GM21367 (cell line): ENCODE measurements at regions not wholly inside any gene's neighbourhood (a gene's known extent, or its start where the extent isn't known, plus 50 kb on each side); places are given as distances from the start of the nearest gene placed in this dataset.

Experiments used
- ATAC-seq: cut with Tn5 transposase; IDR thresholded peaks from one replicate; pipeline ENCODE4 v1.9.1; 2021; ENCODE audit not compliant: unreplicated experiment

DNA sequence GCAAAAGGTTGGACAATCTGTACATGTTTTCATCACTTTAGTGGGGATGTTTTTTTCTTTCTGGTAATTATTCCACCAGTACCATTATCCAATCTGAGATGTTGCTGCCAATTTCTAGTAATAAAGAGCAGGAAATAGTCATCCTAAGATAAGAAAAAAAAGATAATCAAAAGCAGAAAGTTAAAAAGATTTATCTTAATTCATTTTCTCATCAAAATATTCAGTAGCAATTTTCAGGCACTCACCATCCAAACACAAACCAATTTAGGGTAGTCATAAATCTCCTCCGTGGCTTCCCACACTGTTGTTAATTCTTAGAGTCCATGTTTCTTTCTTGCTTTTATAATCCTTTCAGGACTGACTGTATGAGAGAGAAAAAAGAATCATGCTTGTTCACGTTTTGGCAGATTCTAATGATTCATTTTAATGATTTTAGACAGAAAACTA, 263.7 kb upstream of the UGT8 start:
- no peak for ATAC-seq

DNA sequence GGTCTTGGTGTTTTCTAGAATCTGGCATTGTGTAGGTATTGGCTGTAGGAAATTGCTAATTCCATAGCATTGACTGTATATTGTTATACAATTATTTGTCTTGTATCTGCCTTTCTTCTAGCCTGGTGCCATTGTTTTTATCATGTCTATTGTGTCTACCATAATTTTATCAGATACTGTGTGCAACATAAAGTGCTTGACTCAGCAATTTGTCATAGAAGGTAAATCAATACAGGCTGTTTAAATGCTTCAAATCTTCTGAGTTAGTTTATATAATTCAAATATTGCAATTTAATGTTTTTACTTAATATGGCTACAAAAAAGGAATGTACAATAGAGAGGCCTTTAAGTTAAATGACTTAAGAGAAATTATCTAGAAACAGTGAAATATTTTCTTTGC, 263.3 kb upstream of the UGT8 start:
- no peak for ATAC-seq

DNA sequence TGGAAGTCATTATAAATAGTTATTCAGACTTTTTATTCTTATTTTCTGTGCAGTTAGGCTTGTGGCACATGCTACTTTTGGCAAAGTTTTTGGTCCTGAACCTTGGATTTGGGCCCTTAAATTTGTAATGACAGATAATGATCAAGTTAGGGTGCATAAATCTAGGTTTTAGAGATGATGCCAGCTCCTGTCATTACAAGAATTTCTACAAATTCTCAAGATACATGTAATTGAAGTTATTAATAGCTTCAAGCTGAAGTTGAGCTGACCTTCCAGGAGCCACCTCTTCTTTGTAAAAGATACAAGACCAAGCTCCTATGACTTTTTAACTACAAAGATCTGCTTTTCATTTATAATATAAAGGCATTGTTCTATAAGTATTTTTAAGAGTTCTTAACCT, 255.6 kb upstream of the UGT8 start:
- no peak for ATAC-seq

- no peak for ATAC-seq
Measured at GRCh38 chr4:114349543-114350175, 248.9 kb upstream of the UGT8 start.

DNA sequence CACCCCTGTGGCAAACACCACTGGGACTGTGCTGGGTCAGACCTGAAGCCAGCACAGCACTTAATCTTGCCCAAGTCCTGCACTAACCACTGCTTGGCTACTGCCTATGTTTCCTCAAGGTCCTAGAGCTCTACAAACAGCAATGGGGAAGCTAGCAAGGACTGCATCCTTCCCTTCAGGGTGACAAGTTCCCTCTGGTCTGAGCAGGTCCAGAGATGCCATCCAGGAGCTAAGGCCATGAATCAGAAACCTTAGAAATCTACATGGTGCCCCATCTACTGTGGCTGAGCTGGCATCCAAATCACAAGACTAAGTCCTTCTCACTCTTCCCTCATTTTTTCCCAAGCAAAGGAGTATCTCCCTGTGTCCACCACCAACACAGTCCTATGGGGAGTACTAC, 239.7 kb upstream of the UGT8 start:
- no peak for ATAC-seq

GRCh38 chr4:114361249-114361648, 237.4 kb upstream of the UGT8 start:
- no peak for ATAC-seq

DNA sequence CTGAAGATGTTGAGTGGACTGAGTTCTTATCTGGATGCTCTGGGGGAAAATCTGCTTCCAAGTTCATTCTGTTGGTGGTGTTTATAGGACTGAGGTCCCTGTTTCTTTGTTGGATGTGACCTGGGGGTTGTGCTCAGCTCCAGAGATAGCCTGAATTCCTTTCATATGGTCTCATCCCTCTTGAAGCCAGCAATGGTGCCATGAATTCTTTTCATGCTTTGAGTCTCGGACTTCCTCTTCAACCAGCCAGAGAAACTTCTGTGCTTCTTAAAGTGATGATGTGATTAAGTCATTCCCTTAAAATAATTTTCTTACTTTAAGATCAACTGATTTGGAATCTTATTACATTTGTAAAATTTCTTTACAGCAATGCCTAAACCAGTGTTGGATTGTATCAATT, 233.8 kb upstream of the UGT8 start:
- ATAC-seq = no peak

DNA sequence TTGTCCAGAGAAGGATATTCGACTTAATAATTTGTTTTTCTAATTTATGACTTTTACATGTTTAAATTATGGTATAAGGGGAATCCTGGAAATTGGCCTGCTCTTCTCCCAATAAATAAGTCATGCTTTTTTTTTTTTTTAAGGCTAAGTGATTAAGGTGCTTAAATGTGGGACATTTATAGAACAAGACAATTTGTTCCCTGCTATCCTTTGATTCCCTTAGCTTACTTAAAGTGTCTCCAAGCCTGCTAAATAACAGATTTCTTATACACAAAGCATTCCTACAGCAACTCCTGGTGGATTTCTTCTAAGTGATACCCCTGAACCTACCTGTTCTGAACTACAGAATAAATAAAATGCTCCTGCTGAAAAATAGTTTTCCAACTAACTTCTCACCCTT, 233.0 kb upstream of the UGT8 start:
- no peak for ATAC-seq

DNA sequence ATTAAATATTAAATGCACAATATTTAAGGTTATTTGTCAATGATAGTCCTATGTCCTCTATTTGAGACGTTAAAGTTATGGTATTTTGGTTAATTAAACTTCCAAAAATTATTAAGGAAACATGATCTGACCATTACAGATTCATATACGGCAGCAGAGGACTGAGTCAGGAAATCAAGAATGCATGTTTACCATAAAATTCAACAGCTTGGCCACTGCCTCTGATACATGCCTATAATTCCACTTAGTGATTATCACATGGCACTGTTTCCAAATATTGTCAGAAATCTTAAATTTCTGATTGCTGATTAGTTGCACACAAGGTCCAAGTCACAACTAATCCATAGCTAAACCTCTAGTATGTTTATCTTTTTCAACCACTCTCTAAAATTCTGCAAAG, 232.2 kb upstream of the UGT8 start:
- no peak for ATAC-seq

DNA sequence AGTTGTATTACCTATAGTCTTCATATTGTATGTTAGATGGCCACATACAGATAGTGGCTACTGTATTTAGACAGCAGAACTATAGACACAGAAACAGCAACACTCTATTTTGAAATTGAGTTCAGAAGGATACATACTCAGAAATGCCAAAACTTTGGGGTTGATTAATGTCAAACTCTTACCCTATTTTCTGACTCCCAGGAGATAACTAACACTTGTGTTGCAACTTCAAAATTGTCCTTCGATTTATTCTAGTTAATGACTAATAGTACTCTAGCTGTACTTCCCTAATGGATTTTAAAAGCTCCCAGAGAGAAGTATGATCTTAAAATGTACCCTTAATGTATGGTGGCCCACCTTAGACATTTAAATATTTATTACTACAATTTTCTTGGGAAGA, 229.9 kb upstream of the UGT8 start:
- no peak for ATAC-seq

DNA sequence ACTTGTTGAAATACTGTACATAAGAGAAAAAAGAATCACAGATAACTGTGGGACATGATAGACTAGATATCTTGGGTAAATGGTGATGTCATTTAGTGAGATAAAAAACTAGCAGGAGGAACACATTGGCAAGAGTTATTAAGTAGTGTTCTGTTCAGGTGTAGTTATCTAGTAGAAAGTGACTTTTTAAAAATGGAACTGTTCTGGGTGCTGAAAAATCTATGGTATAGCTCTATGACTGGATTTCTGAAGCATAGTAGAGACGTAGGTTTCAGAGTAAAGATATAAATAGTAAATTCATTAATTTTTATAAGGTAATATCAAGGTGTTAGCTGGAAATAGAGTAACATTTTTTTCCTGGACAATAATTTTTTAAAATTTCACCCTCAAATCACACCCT, 225.1 kb upstream of the UGT8 start:
- ATAC-seq = no peak

GRCh38 chr4:114378305-114378903, 220.2 kb upstream of the UGT8 start:
- ATAC-seq = no peak

- no peak for ATAC-seq
Measured at GRCh38 chr4:114383067-114383466, 215.5 kb upstream of the UGT8 start.

DNA sequence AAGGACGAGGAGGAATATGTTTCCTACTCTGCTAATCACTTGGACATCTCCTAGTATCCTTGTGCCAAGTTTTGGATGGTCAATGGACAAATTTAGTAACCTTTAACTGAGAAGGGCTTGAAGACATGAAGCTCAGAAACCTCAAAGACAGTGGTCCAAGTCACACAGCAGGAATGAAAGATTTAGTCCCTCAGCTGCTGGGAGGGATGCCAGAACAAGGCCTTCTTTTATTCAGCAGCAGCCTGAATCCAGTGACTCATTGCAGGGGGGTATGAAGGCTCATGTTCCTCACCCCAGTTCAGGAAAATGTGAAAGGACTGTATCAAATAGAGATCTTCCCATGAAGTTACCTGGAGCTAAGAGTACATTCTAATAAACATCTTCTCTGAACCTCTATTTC, 214.9 kb upstream of the UGT8 start:
- no peak for ATAC-seq

- no peak for ATAC-seq
Measured at GRCh38 chr4:114384629-114385028, 214.0 kb upstream of the UGT8 start.

GRCh38 chr4:114385195-114385985, 213.2 kb upstream of the UGT8 start:
- no peak for ATAC-seq

DNA sequence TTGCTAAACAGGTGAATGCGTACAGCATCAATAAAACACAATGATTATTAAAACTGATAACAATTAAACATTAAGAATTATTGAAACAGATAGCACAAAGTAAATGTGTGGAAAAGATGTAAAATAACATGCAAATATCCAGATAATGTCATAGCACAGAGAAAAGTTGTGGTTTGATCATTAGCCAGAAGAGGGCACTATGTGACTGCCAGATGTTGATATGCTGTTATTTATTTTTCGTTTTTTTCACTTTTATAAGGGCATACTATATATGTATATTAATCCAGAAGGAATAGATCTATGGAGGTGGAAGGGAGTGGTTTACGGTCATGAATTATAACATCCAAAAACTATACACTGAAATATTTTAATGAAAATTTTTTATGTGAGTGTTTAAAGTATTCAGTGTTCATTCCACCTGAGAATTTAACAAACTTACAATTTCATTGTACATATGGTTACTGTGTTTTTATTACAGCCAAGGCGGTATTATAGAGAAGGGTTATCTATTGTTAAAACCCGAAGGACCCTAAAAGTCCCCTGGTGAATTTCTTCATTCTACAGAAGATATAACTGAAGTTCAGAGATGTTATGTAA, 211.9 kb upstream of the UGT8 start:
- ATAC-seq = no peak

DNA sequence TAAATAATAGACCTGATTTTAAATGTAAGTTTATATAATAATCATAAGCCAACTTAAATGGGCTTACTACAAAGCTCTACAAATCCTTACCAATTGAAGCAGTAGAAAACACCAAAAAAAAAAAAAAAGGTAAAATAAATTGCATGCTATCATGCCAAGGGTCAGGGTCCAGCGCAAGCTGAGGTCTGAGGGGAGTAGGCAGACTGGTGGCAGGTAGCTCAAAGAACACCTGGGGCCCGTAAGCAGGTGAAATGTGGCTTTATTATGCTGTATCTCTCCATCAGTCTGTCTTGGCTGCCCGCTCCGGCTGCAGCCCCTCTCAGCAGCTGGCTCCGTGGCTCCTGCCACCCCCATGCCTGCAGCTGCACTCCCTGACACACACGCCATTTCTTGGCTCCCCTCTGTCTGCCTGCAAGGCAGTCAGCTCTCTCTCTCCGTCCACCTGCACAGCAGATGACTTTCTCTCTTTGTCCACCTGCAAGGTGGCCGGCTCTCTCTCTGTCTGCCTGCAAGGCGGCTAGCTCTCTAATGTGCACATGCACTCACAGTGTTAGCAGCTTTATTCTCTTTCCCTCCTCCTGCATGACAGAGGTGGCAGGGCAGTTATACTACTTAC, 209.4 kb upstream of the UGT8 start:
- ATAC-seq = no peak

DNA sequence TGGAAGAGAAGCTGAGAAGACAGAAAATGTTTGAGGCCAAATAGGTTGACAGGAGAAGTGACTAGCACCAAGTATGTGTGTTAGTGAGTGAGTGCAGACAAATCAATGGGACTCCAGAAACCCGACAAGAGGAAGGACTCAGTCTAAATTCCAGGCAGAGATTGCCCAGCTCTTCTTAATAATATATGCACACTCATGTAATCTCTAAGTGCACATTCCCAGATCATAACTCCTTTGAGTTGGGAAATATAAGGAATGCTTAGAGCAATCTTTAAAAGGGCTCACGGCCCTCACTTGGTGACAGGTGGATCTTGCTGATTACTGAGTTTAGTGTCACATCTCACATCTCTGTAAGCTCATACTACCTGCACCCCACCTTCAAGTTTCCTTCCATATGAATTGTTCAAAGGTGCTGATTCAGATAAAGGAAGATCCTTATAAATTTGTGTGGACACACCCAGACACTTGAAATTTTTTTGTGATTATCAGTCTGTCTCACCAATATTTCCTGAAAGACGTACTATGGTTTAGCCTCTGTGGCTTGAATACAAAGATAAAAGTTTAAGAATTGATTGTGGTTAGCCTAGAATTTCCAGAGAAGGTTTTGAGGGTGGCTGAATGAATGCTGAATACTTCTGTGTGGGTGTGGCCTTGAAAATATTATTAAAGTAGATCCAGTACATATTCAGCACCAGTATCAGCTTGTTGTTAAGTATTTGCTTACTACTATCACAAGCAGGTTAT, 205.1 kb upstream of the UGT8 start:
- ATAC-seq = no peak

GRCh38 chr4:114396808-114397207, 201.8 kb upstream of the UGT8 start:
- ATAC-seq = no peak

GRCh38 chr4:114398410-114398809, 200.2 kb upstream of the UGT8 start:
- no peak for ATAC-seq
